HG03520 (cell line): ENCODE measurements at regions not wholly inside any gene's neighbourhood (a gene's known extent, or its start where the extent isn't known, plus 50 kb on each side); places are given as distances from the start of the nearest gene placed in this dataset.

Experiments
- ATAC-seq: cut with Tn5 transposase; IDR thresholded peaks from one replicate; pipeline ENCODE4 v1.9.1; 2021; ENCODE audit warnings: mild to moderate bottlenecking, moderate library complexity; ENCODE audit not compliant: unreplicated experiment

DNA sequence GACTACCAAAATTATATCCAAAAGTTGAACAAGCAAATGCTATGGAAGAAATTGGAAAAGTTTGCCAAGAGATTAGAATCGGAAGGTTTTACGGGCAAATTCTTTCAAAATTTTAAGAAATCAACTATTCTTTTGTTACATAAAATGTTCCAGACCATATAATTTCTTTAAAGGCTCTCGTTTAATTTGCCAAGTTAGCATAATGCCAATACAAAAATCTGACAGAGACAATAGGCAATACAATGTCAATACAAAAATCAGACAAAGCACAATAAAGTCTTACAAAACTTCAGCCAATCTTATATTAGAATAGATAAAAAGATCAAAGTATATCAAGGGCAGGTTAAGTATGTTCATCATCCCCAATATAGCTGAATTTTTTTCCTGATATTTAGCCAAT lies 224.2 kb downstream of the BCL11A start:
- ATAC-seq = no peak

DNA sequence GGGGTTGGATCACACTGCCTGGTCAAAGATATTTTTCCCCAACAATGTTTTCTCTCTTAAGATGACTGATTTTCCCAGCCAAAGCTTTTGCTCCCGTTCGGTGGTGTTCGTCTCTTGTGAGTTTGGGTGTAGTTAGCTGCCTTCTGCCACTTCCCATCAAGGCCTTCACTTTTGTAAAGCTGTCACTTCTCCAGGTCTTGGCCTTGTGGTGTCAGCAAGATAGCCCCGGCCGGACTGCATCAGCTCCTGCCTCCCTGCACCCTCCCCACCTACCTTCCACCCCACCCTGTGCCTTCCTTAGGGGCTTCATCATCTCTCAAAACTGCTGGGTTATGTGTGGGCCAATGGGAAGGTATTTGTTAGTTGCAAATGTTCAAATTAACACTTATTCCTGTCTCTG lies 228.9 kb downstream of the BCL11A start:
- ATAC-seq = no peak

GRCh38 chr2:60321816-60322215 lies 231.6 kb downstream of the BCL11A start:
- ATAC-seq = no peak

- no peak for ATAC-seq
Observed at GRCh38 chr2:60320724-60321123, 232.7 kb downstream of the BCL11A start.

- ATAC-seq = no peak
Observed at GRCh38 chr2:60319031-60319547, 234.4 kb downstream of the BCL11A start.

DNA sequence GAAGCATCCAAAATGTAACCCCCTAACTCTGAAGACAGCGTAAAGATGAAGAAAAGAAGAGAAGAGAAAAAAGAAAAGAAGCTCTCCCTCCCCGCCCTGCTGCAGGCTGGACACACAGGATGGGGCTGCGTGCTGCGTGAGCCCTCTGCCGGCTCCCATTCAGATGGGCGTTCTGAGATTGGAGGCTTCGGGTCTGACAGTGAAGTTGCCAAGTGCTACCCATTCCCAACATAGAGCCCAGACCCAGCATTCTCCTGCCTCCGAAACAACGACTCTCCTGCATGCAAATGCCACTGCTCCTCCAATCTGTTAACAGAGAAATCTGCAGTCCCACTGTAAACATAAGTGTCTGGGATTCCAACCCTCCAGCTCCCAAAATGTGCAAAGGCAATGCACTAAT lies 234.9 kb downstream of the BCL11A start:
- no peak for ATAC-seq

DNA sequence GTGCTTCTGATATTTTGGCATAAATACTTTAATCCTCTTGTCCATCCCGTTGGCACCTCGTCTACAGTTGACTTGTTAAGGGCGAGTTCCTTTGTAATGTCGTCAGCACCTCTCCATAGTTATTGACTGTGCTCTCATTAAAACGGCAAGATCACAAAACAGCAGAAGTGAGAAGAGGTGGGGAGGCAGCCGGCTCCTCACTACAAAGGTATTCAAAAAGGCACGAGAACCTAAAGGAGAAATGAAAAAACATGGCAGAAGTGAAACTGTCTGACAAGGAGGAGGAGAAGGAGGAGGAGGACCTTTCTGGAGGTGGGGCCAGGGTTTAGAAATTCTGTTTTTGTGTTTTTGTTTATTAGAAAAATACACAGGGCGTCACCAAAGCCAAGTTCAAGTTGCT lies 235.6 kb downstream of the BCL11A start:
- ATAC-seq = peak; percentile 60

DNA sequence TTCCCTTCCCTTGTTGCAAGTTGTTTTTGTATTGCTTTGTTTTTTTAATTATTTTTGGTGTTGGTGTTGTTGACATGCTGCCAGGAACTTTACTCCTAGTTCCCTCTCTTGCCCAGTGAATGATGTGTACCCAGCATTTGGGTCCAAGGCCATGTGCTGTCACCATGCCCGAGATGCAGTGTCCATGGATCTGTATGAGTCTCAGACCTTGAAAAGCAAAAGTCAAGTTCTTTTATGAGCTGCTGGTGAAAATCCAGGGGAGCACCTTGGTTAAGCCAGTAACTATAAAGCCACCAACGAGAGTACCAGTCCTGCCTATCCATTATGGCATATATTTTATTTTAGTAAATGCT lies 236.4 kb downstream of the BCL11A start:
- ATAC-seq = no peak

- no peak for ATAC-seq
Observed at GRCh38 chr2:60316381-60317033, 236.9 kb downstream of the BCL11A start.

DNA sequence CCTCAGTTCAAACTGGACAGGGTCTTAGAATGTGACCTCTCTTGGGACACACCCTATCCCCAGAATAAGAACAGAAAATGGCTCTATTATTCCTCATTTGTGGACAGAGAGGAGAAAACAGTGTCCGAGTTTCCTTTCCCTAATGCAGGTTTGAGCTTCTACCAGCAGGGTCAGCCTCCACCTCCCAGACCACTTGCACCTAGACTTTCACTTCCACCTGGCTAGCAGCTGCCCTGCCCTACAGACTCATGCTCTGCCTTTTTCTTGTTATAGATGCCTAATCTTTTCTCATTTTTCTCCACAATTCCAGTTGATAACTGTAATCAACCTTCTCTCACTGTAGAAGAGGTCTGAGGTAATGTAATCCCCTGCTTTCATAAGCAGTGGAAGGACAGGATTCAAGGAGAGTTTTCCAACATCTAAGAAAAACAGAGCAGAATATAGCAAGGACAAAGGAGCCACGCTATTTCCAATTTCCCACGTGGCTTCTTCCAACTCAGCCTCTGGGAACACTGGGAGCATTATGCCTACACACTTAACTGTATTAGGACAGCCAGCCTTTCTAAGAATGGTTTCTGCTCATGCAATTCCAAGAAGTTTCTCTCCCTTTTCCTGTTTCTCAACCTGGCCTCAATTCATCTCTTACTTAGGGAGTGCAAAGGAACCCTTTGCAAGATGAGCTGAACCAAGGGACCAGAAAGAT lies 239.8 kb downstream of the BCL11A start:
- no peak for ATAC-seq

GRCh38 chr2:60312618-60313017 lies 240.8 kb downstream of the BCL11A start:
- peak; percentile 67 for ATAC-seq

- peak; percentile 47 for ATAC-seq
Observed at GRCh38 chr2:60311524-60311923, 241.9 kb downstream of the BCL11A start.

GRCh38 chr2:60309941-60310660 lies 243.4 kb downstream of the BCL11A start:
- no peak for ATAC-seq

DNA sequence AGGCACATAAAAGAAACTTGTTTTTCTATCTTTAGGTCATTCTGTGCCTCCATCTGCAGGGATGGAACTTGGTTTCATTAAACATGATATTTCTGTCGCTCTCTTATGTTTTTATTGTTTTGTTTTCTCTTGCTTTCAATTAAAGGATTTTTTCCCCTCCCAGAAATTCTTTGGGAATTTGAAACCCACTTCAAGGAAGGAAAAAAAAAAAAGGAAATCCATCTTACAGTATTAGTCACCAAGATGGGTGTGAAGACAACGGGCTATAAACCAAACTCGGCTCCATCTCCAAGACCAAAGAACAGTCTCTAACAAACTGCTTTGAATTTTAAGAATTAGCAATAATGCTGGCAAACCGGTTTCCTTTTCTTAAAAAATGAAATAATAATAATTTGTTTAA lies 244.1 kb downstream of the BCL11A start:
- ATAC-seq = no peak

GRCh38 chr2:60306267-60306861 lies 247.1 kb downstream of the BCL11A start:
- no peak for ATAC-seq

GRCh38 chr2:60303680-60304079 lies 249.8 kb downstream of the BCL11A start:
- ATAC-seq = no peak

DNA sequence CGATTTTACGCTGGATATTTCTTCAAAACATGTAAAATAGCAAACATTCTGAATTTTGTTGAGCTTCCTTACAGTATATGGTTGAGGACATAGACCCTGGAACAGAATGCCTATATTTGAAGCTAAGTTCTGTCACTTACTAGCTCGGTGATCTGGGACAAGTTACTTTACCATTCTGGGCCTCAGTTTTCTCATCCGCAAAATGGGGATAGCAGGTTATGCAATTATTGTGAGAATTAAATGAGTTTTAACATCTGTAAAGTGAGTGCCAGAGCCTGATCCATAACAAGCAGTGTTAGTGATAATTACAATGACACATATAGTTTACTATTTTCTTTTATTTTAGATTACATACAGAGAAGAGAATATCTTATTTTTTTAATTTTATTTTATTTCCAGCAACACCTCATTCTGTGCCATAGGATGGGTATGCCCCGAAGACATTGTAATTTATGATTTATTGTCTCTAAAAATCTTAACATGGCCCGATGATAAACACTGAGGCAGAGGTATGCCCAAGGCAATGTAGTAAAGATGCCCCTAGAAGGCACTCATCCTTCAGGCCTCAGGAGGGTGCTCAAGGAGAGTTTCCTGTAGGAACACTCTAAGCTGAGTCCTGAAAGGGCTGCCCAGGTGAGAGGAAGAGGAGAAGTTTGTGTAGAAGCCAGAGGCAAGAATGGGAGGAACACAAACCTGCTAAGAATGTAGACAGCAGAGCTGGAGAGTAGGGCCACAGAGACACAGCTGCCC lies 250.9 kb downstream of the BCL11A start:
- no peak for ATAC-seq

DNA sequence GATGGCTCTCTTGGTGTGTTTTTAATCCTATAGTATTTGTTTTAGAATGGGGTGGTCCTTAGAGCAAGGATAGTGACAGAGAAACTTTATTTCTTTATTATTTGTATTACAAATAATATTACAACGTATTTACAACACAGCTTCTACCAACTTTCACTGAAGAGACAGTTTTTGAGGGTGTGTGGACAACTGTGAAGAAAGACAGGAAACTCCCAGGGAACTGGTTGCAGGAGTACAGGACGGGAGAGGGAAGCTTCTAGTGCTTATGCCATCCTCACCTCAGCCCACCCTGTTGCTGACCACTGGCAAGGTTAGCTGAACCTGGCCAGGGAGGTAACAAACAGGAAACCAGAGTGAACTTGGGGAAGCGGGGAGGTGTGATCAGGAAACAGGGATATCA lies 251.7 kb downstream of the BCL11A start:
- no peak for ATAC-seq

DNA sequence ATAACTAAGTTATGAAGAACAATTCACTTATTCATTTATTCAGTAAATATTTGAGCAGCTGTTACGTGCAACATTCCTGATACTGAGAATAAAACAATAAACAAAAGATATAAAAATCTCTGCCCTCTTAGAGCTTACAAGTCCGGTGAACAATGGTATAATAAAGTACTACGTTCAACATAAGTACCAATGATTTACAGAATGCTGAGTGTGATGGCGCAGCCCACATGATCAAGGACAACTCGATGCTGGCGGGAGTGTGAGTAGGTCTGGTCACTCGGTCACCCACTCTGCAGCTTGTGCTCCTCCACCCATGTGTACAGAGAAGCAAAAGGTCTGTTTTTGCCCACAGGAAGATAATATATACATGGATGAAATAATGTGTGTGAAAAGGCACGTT lies 254.3 kb downstream of the BCL11A start:
- ATAC-seq = no peak

GRCh38 chr2:60298006-60298696 lies 255.3 kb downstream of the BCL11A start:
- ATAC-seq = no peak
